ENCODE measurements at regions not wholly inside any gene's neighbourhood (a gene's known extent, or its start where the extent isn't known, plus 50 kb on each side); places are given as distances from the start of the nearest gene placed in this dataset.

DNA sequence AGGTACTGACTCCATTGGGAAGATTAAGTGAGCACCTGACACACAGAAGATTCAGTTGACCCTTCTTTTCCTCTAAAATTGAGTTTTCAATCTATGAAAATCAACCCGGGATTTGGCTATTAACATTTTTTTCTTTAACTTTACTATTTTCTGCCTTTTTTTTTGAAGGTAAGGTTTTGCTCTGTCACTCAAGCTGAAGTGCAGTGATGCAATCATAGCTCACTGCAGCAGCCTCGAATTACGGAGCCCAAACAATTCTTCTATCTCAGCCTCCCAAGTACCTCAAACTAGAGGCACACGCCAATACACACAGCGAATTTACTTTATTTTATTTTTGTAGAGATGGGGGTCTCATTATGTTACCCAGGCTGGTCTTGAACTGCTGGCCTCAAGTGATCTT, 1029.5 kb downstream of the MCTP2 start:
- no peak for TF ChIP-seq ZNF367 (CRISPR knock-in tag; IDR thresholded peaks at IDR 0.05; ENCODE audit: borderline replicate concordance)
- TF ChIP-seq HNRNPH1 (optimal IDR thresholded peaks at IDR 0.05; ENCODE audit: low read depth, low read length), result no peak
- no peak for TF ChIP-seq ERF (CRISPR knock-in tag; IDR thresholded peaks at IDR 0.05)
- TF ChIP-seq SKI (IDR thresholded peaks at IDR 0.05; ENCODE audit: partially characterized antibody), result no peak
- TF ChIP-seq SOX6 (IDR thresholded peaks at IDR 0.05), result no peak
- TF ChIP-seq SOX6 (CRISPR knock-in tag; IDR thresholded peaks at IDR 0.05), result no peak
- 0 out of 2 replicates have a peak, but pooled peaks have one; percentile 1 for TF ChIP-seq CEBPB (IDR thresholded peaks at IDR 0.05; ENCODE audit: borderline replicate concordance, low read depth, low read length)
- in situ Hi-C loops (cut with HindIII; ENCODE audit: extremely low pct_ligation_motif_present, low pct_unique_long_range_greater_than_20kb), result loop anchor here (10.0 to 25.0 kb wide), 2 partner anchors 1076 to 1974 kb away; partner anchors contain the start of gene NR2F2
- no peak for FAIRE-seq
- Histone ChIP-seq H3K9me3 (ENCODE audit: low read length) (no peaks in the 10 kb centered on the region), H3K27ac (ENCODE audit: extremely low read length, insufficient read depth, low read length) (no peak overlapping the region), H3K79me2 (ENCODE audit: insufficient read depth, low read length) (no peaks in the 10 kb centered on the region), H3K4me2 (ENCODE audit: low read depth, low read length) (no peak overlapping the region), H3K9ac (ENCODE audit: insufficient read depth, low read depth, low read length) (no peak overlapping the region), H3K4me3 (replicated peaks in 1 of 3; ENCODE audit: insufficient read depth in 1 of 3, low read depth in 2 of 3, low read length in 3 of 3) (no peak overlapping the region), H4K20me1 (ENCODE audit: insufficient read depth, low read length) (no peaks in the 10 kb centered on the region), H3K27me3 (ENCODE audit: control insufficient read depth in 1 of 2, insufficient read depth in 2 of 2, low read length in 2 of 2) (no peaks in the 10 kb centered on the region; a peak in 1 of 5 replicates), H2AFZ (ENCODE audit: low read length) (no peak overlapping the region), H3K36me3 (replicated peaks in 1 of 2; ENCODE audit: control insufficient read depth in 1 of 2, insufficient read depth in 2 of 2, low read length in 2 of 2) (no peaks in the 10 kb centered on the region), H3K4me1 (ENCODE audit: insufficient read depth, low read length) (no peaks in the 10 kb centered on the region)
- intact Hi-C loops (cut with micrococcal nuclease; ENCODE audit: unreplicated experiment), result no loop called here
- ChIA-PET CTCF (ENCODE audit: low intra/inter-chr PET ratio, low total read pairs) (no interaction called here), POLR2A (no interaction called here)
- no peak for DNase-seq (ENCODE audit: low spot score)
- ATAC-seq, result no peak
- WGBS (ENCODE audit: low lambda C conversion rate), result 29% methylated on average over 5 of the region's 5 CpGs
- no TSS peak for BruUV-seq (replicated peaks)

DNA sequence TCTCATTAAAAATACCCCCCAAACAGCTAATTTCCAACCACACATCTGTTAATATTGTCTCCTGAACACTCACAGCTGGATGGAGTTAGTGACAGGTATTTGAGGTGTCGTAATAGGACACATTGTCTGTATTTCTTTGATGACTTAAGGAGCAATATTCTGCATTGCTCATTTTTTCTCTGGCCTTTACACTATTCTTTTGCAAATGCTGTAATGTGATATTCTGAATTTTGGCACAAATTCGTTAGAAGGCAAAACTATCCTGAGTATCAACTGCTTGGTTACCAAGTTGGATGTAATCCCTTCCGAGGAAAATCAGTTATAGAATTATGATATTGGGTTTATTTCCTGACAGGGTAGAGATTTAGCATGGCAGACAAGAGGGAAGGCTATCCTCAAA, 1030.2 kb downstream of the MCTP2 start:
- ATAC-seq, result no peak
- Histone ChIP-seq H3K9me3 (ENCODE audit: low read length) (no peaks in the 10 kb centered on the region), H3K4me3 (replicated peaks in 1 of 3; ENCODE audit: insufficient read depth in 1 of 3, low read depth in 2 of 3, low read length in 3 of 3) (no peak overlapping the region), H2AFZ (ENCODE audit: low read length) (no peak overlapping the region), H4K20me1 (ENCODE audit: insufficient read depth, low read length) (no peaks in the 10 kb centered on the region), H3K9ac (ENCODE audit: insufficient read depth, low read depth, low read length) (no peak overlapping the region), H3K79me2 (ENCODE audit: insufficient read depth, low read length) (no peaks in the 10 kb centered on the region), H3K27me3 (ENCODE audit: control insufficient read depth in 1 of 2, insufficient read depth in 2 of 2, low read length in 2 of 2) (no peaks in the 10 kb centered on the region; a peak in 1 of 5 replicates), H3K27ac (ENCODE audit: extremely low read length, insufficient read depth, low read length) (no peak overlapping the region), H3K4me1 (ENCODE audit: insufficient read depth, low read length) (no peaks in the 10 kb centered on the region), H3K4me2 (ENCODE audit: low read depth, low read length) (no peak overlapping the region), H3K36me3 (replicated peaks in 1 of 2; ENCODE audit: control insufficient read depth in 1 of 2, insufficient read depth in 2 of 2, low read length in 2 of 2) (no peaks in the 10 kb centered on the region)
- ChIA-PET POLR2A (no interaction called here), CTCF (ENCODE audit: low intra/inter-chr PET ratio, low total read pairs) (no interaction called here)
- in situ Hi-C loops (cut with HindIII; ENCODE audit: extremely low pct_ligation_motif_present, low pct_unique_long_range_greater_than_20kb) (loop anchor here (10.0 to 25.0 kb wide), 2 partner anchors 1076 to 1973 kb away; partner anchors contain the start of gene NR2F2), intact Hi-C loops (cut with micrococcal nuclease; ENCODE audit: unreplicated experiment) (no loop called here)
- no peak for DNase-seq (ENCODE audit: low spot score)
- BruUV-seq (replicated peaks), result no TSS peak
- FAIRE-seq, result no peak
- WGBS (ENCODE audit: low lambda C conversion rate), result 0% methylated on average over 3 of the region's 3 CpGs
- no peak for TF ChIP-seq ZNF816 (CRISPR knock-in tag; IDR thresholded peaks at IDR 0.05; ENCODE audit: borderline replicate concordance)
- TF ChIP-seq KDM1A (CRISPR knock-in tag; IDR thresholded peaks at IDR 0.05), result no peak
- TF ChIP-seq KDM6A (CRISPR knock-in tag; IDR thresholded peaks at IDR 0.05; ENCODE audit: low read depth), result no peak
- TF ChIP-seq ZNF329 (CRISPR knock-in tag; IDR thresholded peaks at IDR 0.05; ENCODE audit: low read depth), result no peak
- TF ChIP-seq, protein P1, sequence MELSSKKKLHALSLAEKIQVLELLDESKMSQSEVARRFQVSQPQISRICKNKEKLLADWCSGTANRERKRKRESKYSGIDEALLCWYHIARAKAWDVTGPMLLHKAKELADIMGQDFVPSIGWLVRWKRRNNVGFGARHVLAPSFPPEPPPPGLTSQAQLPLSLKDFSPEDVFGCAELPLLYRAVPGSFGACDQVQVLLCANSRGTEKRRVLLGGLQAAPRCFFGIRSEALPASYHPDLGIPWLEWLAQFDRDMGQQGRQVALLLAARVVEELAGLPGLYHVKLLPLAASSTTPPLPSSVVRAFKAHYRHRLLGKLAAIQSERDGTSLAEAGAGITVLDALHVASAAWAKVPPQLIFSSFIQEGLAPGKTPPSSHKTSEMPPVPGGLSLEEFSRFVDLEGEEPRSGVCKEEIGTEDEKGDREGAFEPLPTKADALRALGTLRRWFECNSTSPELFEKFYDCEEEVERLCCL (CRISPR knock-in tag; IDR thresholded peaks at IDR 0.05; ENCODE audit: borderline replicate concordance), result no peak
- TF ChIP-seq, protein P2, sequence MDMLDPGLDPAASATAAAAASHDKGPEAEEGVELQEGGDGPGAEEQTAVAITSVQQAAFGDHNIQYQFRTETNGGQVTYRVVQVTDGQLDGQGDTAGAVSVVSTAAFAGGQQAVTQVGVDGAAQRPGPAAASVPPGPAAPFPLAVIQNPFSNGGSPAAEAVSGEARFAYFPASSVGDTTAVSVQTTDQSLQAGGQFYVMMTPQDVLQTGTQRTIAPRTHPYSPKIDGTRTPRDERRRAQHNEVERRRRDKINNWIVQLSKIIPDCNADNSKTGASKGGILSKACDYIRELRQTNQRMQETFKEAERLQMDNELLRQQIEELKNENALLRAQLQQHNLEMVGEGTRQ (IDR thresholded peaks at IDR 0.05; ENCODE audit: low read depth, low read length), result no peak
- TF ChIP-seq, protein P2 (CRISPR knock-in tag; IDR thresholded peaks at IDR 0.05; ENCODE audit: borderline replicate concordance), result no peak
- TF ChIP-seq ZNF30 (CRISPR knock-in tag; IDR thresholded peaks at IDR 0.05), result no peak
- TF ChIP-seq, protein P3, sequence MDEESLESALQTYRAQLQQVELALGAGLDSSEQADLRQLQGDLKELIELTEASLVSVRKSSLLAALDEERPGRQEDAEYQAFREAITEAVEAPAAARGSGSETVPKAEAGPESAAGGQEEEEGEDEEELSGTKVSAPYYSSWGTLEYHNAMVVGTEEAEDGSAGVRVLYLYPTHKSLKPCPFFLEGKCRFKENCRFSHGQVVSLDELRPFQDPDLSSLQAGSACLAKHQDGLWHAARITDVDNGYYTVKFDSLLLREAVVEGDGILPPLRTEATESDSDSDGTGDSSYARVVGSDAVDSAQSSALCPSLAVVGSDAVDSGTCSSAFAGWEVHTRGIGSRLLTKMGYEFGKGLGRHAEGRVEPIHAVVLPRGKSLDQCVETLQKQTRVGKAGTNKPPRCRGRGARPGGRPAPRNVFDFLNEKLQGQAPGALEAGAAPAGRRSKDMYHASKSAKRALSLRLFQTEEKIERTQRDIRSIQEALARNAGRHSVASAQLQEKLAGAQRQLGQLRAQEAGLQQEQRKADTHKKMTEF (CRISPR knock-in tag; IDR thresholded peaks at IDR 0.05), result no peak
